ENCODE measurements at regions not wholly inside any gene's neighbourhood (a gene's known extent, or its start where the extent isn't known, plus 50 kb on each side); places are given as distances from the start of the nearest gene placed in this dataset.

DNA sequence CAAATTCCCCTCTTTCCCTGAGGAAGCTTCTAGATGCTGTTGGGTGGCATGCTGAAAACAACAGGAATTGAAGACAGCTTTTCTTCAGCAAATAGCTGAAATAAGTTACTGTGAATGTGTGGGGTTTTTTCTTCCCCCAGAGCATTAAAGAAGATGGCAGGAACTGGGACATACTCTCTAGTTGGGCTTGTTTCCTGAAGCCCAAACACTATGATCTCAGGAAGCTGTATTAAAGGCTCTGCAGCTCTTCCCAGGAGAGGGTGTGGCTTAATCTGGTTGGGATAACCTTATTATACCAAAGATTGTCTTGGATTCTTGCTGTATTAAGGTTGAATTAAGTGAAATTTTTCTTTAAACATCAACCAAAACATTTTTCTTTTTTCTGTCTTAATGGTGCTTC lies 64.9 kb upstream of the LMO4 start:
- TF ChIP-seq, protein P1, sequence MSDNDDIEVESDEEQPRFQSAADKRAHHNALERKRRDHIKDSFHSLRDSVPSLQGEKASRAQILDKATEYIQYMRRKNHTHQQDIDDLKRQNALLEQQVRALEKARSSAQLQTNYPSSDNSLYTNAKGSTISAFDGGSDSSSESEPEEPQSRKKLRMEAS (IDR thresholded peaks at IDR 0.05) = no peak
- TF ChIP-seq EGR1 (IDR thresholded peaks at IDR 0.05) (no peak), NFIC (IDR thresholded peaks at IDR 0.05) (no peak), TEAD4 (IDR thresholded peaks at IDR 0.05) (no peak), ZBTB7A (IDR thresholded peaks at IDR 0.05; ENCODE audit: low read depth) (no peak), RAD21 (IDR thresholded peaks at IDR 0.05; ENCODE audit: low read depth) (no peak), TAF1 (IDR thresholded peaks at IDR 0.05; ENCODE audit: low read depth) (no peak), CREB1 (IDR thresholded peaks at IDR 0.05; ENCODE audit: low read depth) (no peak)
- TF ChIP-seq, protein P2, sequence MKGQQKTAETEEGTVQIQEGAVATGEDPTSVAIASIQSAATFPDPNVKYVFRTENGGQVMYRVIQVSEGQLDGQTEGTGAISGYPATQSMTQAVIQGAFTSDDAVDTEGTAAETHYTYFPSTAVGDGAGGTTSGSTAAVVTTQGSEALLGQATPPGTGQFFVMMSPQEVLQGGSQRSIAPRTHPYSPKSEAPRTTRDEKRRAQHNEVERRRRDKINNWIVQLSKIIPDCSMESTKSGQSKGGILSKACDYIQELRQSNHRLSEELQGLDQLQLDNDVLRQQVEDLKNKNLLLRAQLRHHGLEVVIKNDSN (IDR thresholded peaks at IDR 0.05) = no peak
